WI38 (cell line): ENCODE measurements at regions not wholly inside any gene's neighbourhood (a gene's known extent, or its start where the extent isn't known, plus 50 kb on each side); places are given as distances from the start of the nearest gene placed in this dataset.

Experiments
- H3K4me3 ChIP-seq: 2 replicates; pipeline ENCODE4 v1.5.1; 2011; ENCODE audit warnings: low read depth, mild to moderate bottlenecking, control low read depth, low read length
- CTCF ChIP-seq: IDR thresholded peaks from 2 replicates; pipeline ENCODE4 v1.5.1; 2012; ENCODE audit warnings: low read depth, mild to moderate bottlenecking, control low read depth, low read length

GRCh38 chr12:88993651-88994050 is 358.6 kb downstream of the DUSP6 start:
- no peak; the same call in 1 of the 2 replicates for TF ChIP-seq CTCF
- H3K4me3 ChIP-seq: no peak overlapping the region

GRCh38 chr12:88986056-88986455 is 366.2 kb downstream of the DUSP6 start:
- no peak overlapping the region for H3K4me3 ChIP-seq

GRCh38 chr12:88985631-88986030 is 366.7 kb downstream of the DUSP6 start:
- no peak for TF ChIP-seq CTCF
- no peak overlapping the region for H3K4me3 ChIP-seq

More at GRCh38 chr12:88986056-88986455, 366.2 kb downstream of the DUSP6 start:
- no peak for TF ChIP-seq CTCF

GRCh38 chr12:88985011-88985410 is 367.3 kb downstream of the DUSP6 start:
- no peak for TF ChIP-seq CTCF
- H3K4me3 ChIP-seq: no peak overlapping the region

- no peak for TF ChIP-seq CTCF
Measured at GRCh38 chr12:88982694-88983093, 369.6 kb downstream of the DUSP6 start.

GRCh38 chr12:88977115-88977514 is 375.2 kb downstream of the DUSP6 start:
- no peak for TF ChIP-seq CTCF
- H3K4me3 ChIP-seq: no peak overlapping the region

More at GRCh38 chr12:88982694-88983093, 369.6 kb downstream of the DUSP6 start:
- H3K4me3 ChIP-seq: no peak overlapping the region

GRCh38 chr12:88973998-88974397 is 378.3 kb downstream of the DUSP6 start:
- no peak for TF ChIP-seq CTCF
- no peak overlapping the region for H3K4me3 ChIP-seq
